IMR-90 (cell line): ENCODE measurements at regions not wholly inside any gene's neighbourhood (a gene's known extent, or its start where the extent isn't known, plus 50 kb on each side); places are given as distances from the start of the nearest gene placed in this dataset.

Experiments
- ATAC-seq: fragments of 200-7000 bp; cut with Tn5 transposase; 2 replicates; pipeline ENCODE4 v1.9.1; 2020; ENCODE audit warnings: low read depth, mild to moderate bottlenecking, moderate library complexity
- BruUV-seq: library from RNA; stranded (reverse); fragments of 400-500 nt; replicated peaks from 2 replicates; lab custom pipeline; 2021; lab: Mats Ljungman, UMichigan
- CTCF ChIA-PET: fragments of 300-600 bp; formaldehyde crosslinking; extraction: SDS; loops from one replicate; lab custom pipeline; 2021; ENCODE audit warnings: antibody characterized with exemption; lab: Yijun Ruan, JAX
- POLR2A ChIA-PET: fragments of 300-600 bp; sonication (Branson Sonifier 250); formaldehyde crosslinking; loops from one replicate; lab custom pipeline; 2022; ENCODE audit warnings: antibody characterized with exemption; ENCODE audit not compliant: unreplicated experiment; lab: Charles Lee
- DNase-seq: peaks from one replicate; pipeline ENCODE4 v3.0.0; 2013
- H2AFZ ChIP-seq: replicated peaks from 2 replicates; pipeline ENCODE3; 2013; ENCODE audit warnings: low read length, mild to moderate bottlenecking; ENCODE audit not compliant: poor library complexity
- H2AK5ac ChIP-seq: 2 replicates; pipeline ENCODE4 v1.6.1; 2013; ENCODE audit warnings: low read depth, low read length, inconsistent platforms
- H2AK9ac ChIP-seq: replicated peaks from 2 replicates; pipeline ENCODE3; 2013; ENCODE audit warnings: mild to moderate bottlenecking, low read depth, low read length, moderate library complexity; ENCODE audit not compliant: poor library complexity
- H2BK120ac ChIP-seq: 2 replicates; pipeline ENCODE4 v1.6.1; 2013; ENCODE audit warnings: low read depth, low read length, inconsistent platforms
- H2BK15ac ChIP-seq: 3 replicates; pipeline ENCODE4 v1.6.1; 2013; ENCODE audit warnings: low read depth, low read length, inconsistent platforms
- H2BK20ac ChIP-seq: 2 replicates; pipeline ENCODE4 v1.6.1; 2013; ENCODE audit warnings: low read depth, mild to moderate bottlenecking, inconsistent platforms, low read length, moderate library complexity
- H2BK5ac ChIP-seq: 2 replicates; pipeline ENCODE4 v1.6.1; 2013; ENCODE audit warnings: mild to moderate bottlenecking, low read depth, low read length, inconsistent platforms; ENCODE audit not compliant: poor library complexity, severe bottlenecking
- H3K14ac ChIP-seq: replicated peaks from 2 replicates; pipeline ENCODE4 v1.6.1; 2013; ENCODE audit warnings: low read depth, low read length, inconsistent platforms
- H3K18ac ChIP-seq: 2 replicates; pipeline ENCODE4 v1.6.1; 2013; ENCODE audit warnings: low read depth, low read length, control low read depth
- H3K23ac ChIP-seq: 2 replicates; pipeline ENCODE4 v1.6.1; 2013; ENCODE audit warnings: low read depth, low read length, inconsistent platforms
- H3K27ac ChIP-seq: 2 replicates; pipeline ENCODE4 v1.5.1; 2013; ENCODE audit warnings: mild to moderate bottlenecking, control low read depth, low read length; ENCODE audit not compliant: insufficient read depth
- H3K27me3 ChIP-seq: 2 replicates; pipeline ENCODE4 v1.6.1; 2013; ENCODE audit warnings: low read length; ENCODE audit not compliant: control insufficient read depth, insufficient read depth
- H3K36me3 ChIP-seq: 2 replicates; pipeline ENCODE4 v1.6.1; 2013; ENCODE audit warnings: low read length, mixed read lengths; ENCODE audit not compliant: control insufficient read depth, insufficient read depth
- H3K4ac ChIP-seq: 2 replicates; pipeline ENCODE4 v1.6.1; 2013; ENCODE audit warnings: low read depth, low read length, inconsistent platforms
- H3K4me1 ChIP-seq: 2 replicates; pipeline ENCODE4 v1.6.1; 2013; ENCODE audit warnings: low read length, mixed read lengths; ENCODE audit not compliant: control insufficient read depth, insufficient read depth
- H3K4me2 ChIP-seq: 2 replicates; pipeline ENCODE4 v1.6.1; 2013; ENCODE audit warnings: low read depth, mild to moderate bottlenecking, control low read depth, low read length, moderate library complexity
- H3K4me3 ChIP-seq: 2 replicates; pipeline ENCODE4 v1.5.1; 2013; ENCODE audit warnings: low read depth, mild to moderate bottlenecking, control low read depth, low read length, moderate library complexity; ENCODE audit not compliant: insufficient read depth
- H3K56ac ChIP-seq: 2 replicates; pipeline ENCODE4 v1.6.1; 2013; ENCODE audit warnings: low read length, inconsistent platforms; ENCODE audit not compliant: insufficient read depth; ENCODE audit errors: extremely low read depth
- H3K79me1 ChIP-seq, 2 experiments: 2 replicates each; pipeline ENCODE4 v1.6.1; 2013; ENCODE audit warnings: low read length in 2 of 2, inconsistent platforms in 1 of 2, low read depth in 1 of 2
- H3K9ac ChIP-seq: 2 replicates; pipeline ENCODE4 v1.6.1; 2013; ENCODE audit warnings: low read depth, low read length, control low read depth
- H3K9me1 ChIP-seq: 2 replicates; pipeline ENCODE4 v1.6.1; 2013; ENCODE audit warnings: low read length, inconsistent platforms; ENCODE audit not compliant: insufficient read depth
- H3K9me3 ChIP-seq: 2 replicates; pipeline ENCODE4 v1.6.1; 2013; ENCODE audit warnings: low read length; ENCODE audit not compliant: control insufficient read depth, insufficient read depth
- H4K20me1 ChIP-seq: 2 replicates; pipeline ENCODE4 v1.6.1; 2013; ENCODE audit warnings: low read length, inconsistent platforms; ENCODE audit not compliant: insufficient read depth
- H4K5ac ChIP-seq: 2 replicates; pipeline ENCODE4 v1.6.1; 2013; ENCODE audit warnings: mild to moderate bottlenecking, low read depth, low read length, control low read depth
- H4K8ac ChIP-seq, 2 experiments: 2 replicates each; pipeline ENCODE4 v1.6.1; 2013; ENCODE audit warnings: low read depth in 2 of 2, low read length in 2 of 2, control low read depth in 1 of 2, inconsistent platforms in 1 of 2
- H4K91ac ChIP-seq: 2 replicates; pipeline ENCODE4 v1.6.1; 2013; ENCODE audit warnings: low read depth, low read length, inconsistent platforms; ENCODE audit not compliant: insufficient read depth
- MXI1 ChIP-seq: IDR thresholded peaks from 2 replicates; pipeline ENCODE4 v1.6.1; 2012; ENCODE audit warnings: low read depth, mild to moderate bottlenecking, low read length, moderate library complexity, borderline replicate concordance
- NFE2L2 ChIP-seq: fragments of 150-350 bp; IDR thresholded peaks from 2 replicates; pipeline ENCODE4 v1.6.1; 2016; ENCODE audit warnings: low read depth, mild to moderate bottlenecking, low read length
- POLR2A ChIP-seq: IDR thresholded peaks from 2 replicates; pipeline ENCODE4 v1.6.1; 2012; ENCODE audit warnings: mild to moderate bottlenecking, low read depth, low read length
- SMC3 ChIP-seq: fragments of 150-350 bp; IDR thresholded peaks from 2 replicates; pipeline ENCODE4 v1.6.1; 2016; ENCODE audit warnings: low read depth, mild to moderate bottlenecking, antibody characterized with exemption, low read length, moderate library complexity
- WGBS, 2 experiments: methylation state at CpG; one replicate each; pipeline versions ENCODE4 v1.1.5 to v1.1.7; 2013; ENCODE audit warnings: missing lambda C conversion rate in 2 of 2; ENCODE audit not compliant: insufficient read length in 1 of 2; ENCODE audit errors: extremely low coverage in 2 of 2; 5-methylcytosine and 5-hydroxymethylcytosine counted together
- dilution Hi-C: fragments of 300-500 bp; cut with HindIII; formaldehyde crosslinking; loops from one replicate; pipeline ENCODE4 v1.14.3; 2018; ENCODE audit warnings: low sequenced_read_pairs; ENCODE audit not compliant: unreplicated experiment
- in situ Hi-C: fragments of 300-500 bp; cut with MboI; formaldehyde crosslinking; loops from 3 replicates; pipeline ENCODE4 v1.14.3; 2019; ENCODE audit warnings: low sequenced_read_pairs, inconsistent platforms, mixed read lengths
- intact Hi-C: fragments of 100-400 bp; cut with micrococcal nuclease; formaldehyde crosslinking; loops from 2 replicates; pipeline ENCODE4 v1.10.0; 2022

GRCh38 chr3:1852950-1853349 is 245.7 kb upstream of the CNTN4 start:
- no peaks in the 10 kb centered on the region for H3K9me1 ChIP-seq
- DNase-seq (no peak), ATAC-seq (no peak)
- no peak overlapping the region for H2AK9ac ChIP-seq
- H2BK120ac ChIP-seq, result no peak overlapping the region
- no peaks in the 10 kb centered on the region for H3K79me1 ChIP-seq
- H2BK5ac ChIP-seq, result no peak overlapping the region
- no peak overlapping the region for H4K8ac ChIP-seq
- no peak overlapping the region for H2BK20ac ChIP-seq
- no peak for TF ChIP-seq NFE2L2
- no peak for TF ChIP-seq POLR2A
- TF ChIP-seq SMC3, result no peak
- TF ChIP-seq MXI1, result no peak
- WGBS, 2 experiments, result no CpG with 5 or more reads among the region's 2 CpGs
- H3K4me2 ChIP-seq, result no peak overlapping the region
- no peak overlapping the region for H3K14ac ChIP-seq
- H3K27ac ChIP-seq, result no peak overlapping the region
- H3K9ac ChIP-seq, result no peak overlapping the region
- H4K5ac ChIP-seq, result no peak overlapping the region
- CTCF ChIA-PET, result no interaction called here
- H2AFZ ChIP-seq, result no peak overlapping the region
- no peak overlapping the region for H3K56ac ChIP-seq
- H2BK15ac ChIP-seq, result no peak overlapping the region
- H3K4me1 ChIP-seq, result no peaks in the 10 kb centered on the region
- no peak overlapping the region for H3K18ac ChIP-seq
- H3K4ac ChIP-seq, result no peak overlapping the region
- no peak overlapping the region for H3K4me3 ChIP-seq
- H3K23ac ChIP-seq, result no peak overlapping the region
- peaks cover 3% of the 10 kb centered on the region; the same call in 1 of the 2 replicates for H3K9me3 ChIP-seq
- dilution Hi-C loops, result no loop called here
- POLR2A ChIA-PET, result no interaction called here
- no peaks in the 10 kb centered on the region for H3K36me3 ChIP-seq
- BruUV-seq, result no TSS peak
- in situ Hi-C loops, result no loop called here
- no peaks in the 10 kb centered on the region for H3K27me3 ChIP-seq
- intact Hi-C loops, result no loop called here
- no peak overlapping the region for H4K91ac ChIP-seq
- no peaks in the 10 kb centered on the region for H4K20me1 ChIP-seq
- H2AK5ac ChIP-seq, result no peak overlapping the region
